WTC11 (cell line): ENCODE measurements at regions not wholly inside any gene's neighbourhood (a gene's known extent, or its start where the extent isn't known, plus 50 kb on each side); places are given as distances from the start of the nearest gene placed in this dataset.

ENCODE experiments used
- ATAC-seq: fragments of 200-7000 bp; cut with Tn5 transposase; 2 replicates; pipeline ENCODE4 v1.10.0; 2021; ENCODE audit warnings: mild to moderate bottlenecking, moderate library complexity
- CTCF ChIA-PET: fragments of 300-600 bp; sonication (Branson Sonifier 250); formaldehyde crosslinking; loops from one replicate; lab custom pipeline; 2021; ENCODE audit warnings: antibody characterized with exemption; lab: Charles Lee
- POLR2A ChIA-PET: fragments of 350-600 bp; sonication (Branson Sonifier 250); formaldehyde crosslinking; loops from one replicate; lab custom pipeline; 2021; ENCODE audit warnings: antibody characterized with exemption; lab: Charles Lee
- DNase-seq: peaks from one replicate; pipeline ENCODE4 v3.0.0; 2021; ENCODE audit warnings: low spot score
- H3K27ac Mint-ChIP-seq: 2 replicates; pipeline ENCODE4 v1.8.0; 2021; ENCODE audit warnings: mixed read lengths
- H3K27me3 Mint-ChIP-seq: 2 replicates; pipeline ENCODE4 v1.8.0; 2021; ENCODE audit warnings: low read depth, mild to moderate bottlenecking, moderate library complexity, mixed read lengths
- H3K36me3 Mint-ChIP-seq: 2 replicates; pipeline ENCODE4 v1.8.0; 2021; ENCODE audit warnings: mixed read lengths
- H3K4me1 Mint-ChIP-seq: 2 replicates; pipeline ENCODE4 v1.8.0; 2022; ENCODE audit warnings: mixed read lengths
- H3K4me3 Mint-ChIP-seq: 2 replicates; pipeline ENCODE4 v1.8.0; 2021; ENCODE audit warnings: mild to moderate bottlenecking, moderate library complexity, mixed read lengths
- H3K9me3 Mint-ChIP-seq: 2 replicates; pipeline ENCODE4 v1.8.0; 2021; ENCODE audit warnings: mixed read lengths
- AFF4 ChIP-seq: sonication (generic); formaldehyde crosslinking; IDR thresholded peaks from 2 replicates; pipeline ENCODE4 v1.8.1; 2023; ENCODE audit warnings: mild to moderate bottlenecking, missing genetic modification reagents, borderline replicate concordance
- ATF6 ChIP-seq: sonication (generic); formaldehyde crosslinking; IDR thresholded peaks from 2 replicates; pipeline ENCODE4 v1.8.1; 2023; ENCODE audit warnings: mild to moderate bottlenecking, missing genetic modification reagents
- ESRRA ChIP-seq: sonication (generic); formaldehyde crosslinking; IDR thresholded peaks from 2 replicates; pipeline ENCODE4 v1.8.1; 2022; ENCODE audit warnings: mild to moderate bottlenecking, missing genetic modification reagents, borderline replicate concordance
- ETV6 ChIP-seq: sonication (generic); formaldehyde crosslinking; IDR thresholded peaks from 2 replicates; pipeline ENCODE4 v1.8.1; 2022; ENCODE audit warnings: mild to moderate bottlenecking, missing genetic modification reagents
- GABPB1 ChIP-seq: sonication (generic); formaldehyde crosslinking; IDR thresholded peaks from 2 replicates; pipeline ENCODE4 v1.8.1; 2023; ENCODE audit warnings: mild to moderate bottlenecking, missing genetic modification reagents
- GTF2I ChIP-seq: fragments of 250-450 bp; sonication (Bioruptor Pico); conservative IDR thresholded peaks from 2 replicates; pipeline ENCODE4 v1.4.0; 2021; ENCODE audit warnings: mild to moderate bottlenecking
- HMGA2 ChIP-seq: fragments of 250-450 bp; sonication (Bioruptor Pico); IDR thresholded peaks from 2 replicates; pipeline ENCODE4 v1.4.0; 2021; ENCODE audit warnings: mild to moderate bottlenecking, moderate library complexity
- KAT7 ChIP-seq: sonication (generic); formaldehyde crosslinking; IDR thresholded peaks from 2 replicates; pipeline ENCODE4 v1.8.1; 2023; ENCODE audit warnings: missing genetic modification reagents, mild to moderate bottlenecking, borderline replicate concordance
- NFATC4 ChIP-seq: fragments of 250-450 bp; sonication (Bioruptor Pico); IDR thresholded peaks from 2 replicates; pipeline ENCODE4 v1.9.0; 2021; ENCODE audit warnings: mild to moderate bottlenecking
- PRRX2 ChIP-seq: fragments of 250-450 bp; sonication (Bioruptor Pico); IDR thresholded peaks from 2 replicates; pipeline ENCODE4 v1.8.0; 2021; ENCODE audit warnings: mild to moderate bottlenecking
- SOX15 ChIP-seq: fragments of 250-450 bp; sonication (Bioruptor Pico); IDR thresholded peaks from 2 replicates; pipeline ENCODE4 v1.9.0; 2021; ENCODE audit warnings: mild to moderate bottlenecking
- TEAD4 ChIP-seq: sonication (generic); formaldehyde crosslinking; IDR thresholded peaks from 2 replicates; pipeline ENCODE4 v1.8.0; 2022; ENCODE audit warnings: mild to moderate bottlenecking, missing genetic modification reagents
- TP53 ChIP-seq: sonication (generic); formaldehyde crosslinking; IDR thresholded peaks from 2 replicates; pipeline ENCODE4 v1.8.1; 2023; ENCODE audit warnings: mild to moderate bottlenecking, missing genetic modification reagents
- ZBTB21 ChIP-seq: sonication (generic); formaldehyde crosslinking; IDR thresholded peaks from 2 replicates; pipeline ENCODE4 v1.8.1; 2023; ENCODE audit warnings: mild to moderate bottlenecking, missing genetic modification reagents, borderline replicate concordance
- ZNF232 ChIP-seq: sonication (generic); formaldehyde crosslinking; IDR thresholded peaks from 2 replicates; pipeline ENCODE4 v1.8.0; 2022; ENCODE audit warnings: mild to moderate bottlenecking, missing genetic modification reagents
- ZNF263 ChIP-seq: sonication (generic); formaldehyde crosslinking; IDR thresholded peaks from 2 replicates; pipeline ENCODE4 v1.8.1; 2022; ENCODE audit warnings: low read depth, mild to moderate bottlenecking, moderate library complexity, missing genetic modification reagents
- ZNF423 ChIP-seq: fragments of 250-450 bp; sonication (Bioruptor Pico); IDR thresholded peaks from 2 replicates; pipeline ENCODE4 v2.1.2; 2022; ENCODE audit warnings: mild to moderate bottlenecking, moderate library complexity
- TF ChIP-seq, protein P1 (sequence below): fragments of 250-450 bp; sonication (Bioruptor Pico); IDR thresholded peaks from 2 replicates; pipeline ENCODE4 v1.8.0; 2021; ENCODE audit warnings: mild to moderate bottlenecking
- TF ChIP-seq, protein P2 (sequence below): fragments of 250-450 bp; sonication (Bioruptor Pico); IDR thresholded peaks from 2 replicates; pipeline ENCODE4 v1.9.0; 2021; ENCODE audit warnings: mild to moderate bottlenecking
- TF ChIP-seq, protein P3 (sequence below): sonication (generic); formaldehyde crosslinking; IDR thresholded peaks from 2 replicates; pipeline ENCODE4 v1.8.1; 2022; ENCODE audit warnings: low read depth, missing genetic modification reagents, borderline replicate concordance
- TF ChIP-seq, protein P4 (sequence below): fragments of 250-450 bp; sonication (Bioruptor Pico); IDR thresholded peaks from 2 replicates; pipeline ENCODE4 v2.1.2; 2022; ENCODE audit warnings: mild to moderate bottlenecking, moderate library complexity

- H3K4me3 Mint-ChIP-seq: no peak overlapping the region
- peaks cover 11% of the 10 kb centered on the region for H3K9me3 Mint-ChIP-seq
- H3K4me1 Mint-ChIP-seq: peaks cover 3% of the 10 kb centered on the region; the same call in 1 of the 2 replicates
- TF ChIP-seq AFF4 (CRISPR knock-in tag): no peak
- TF ChIP-seq TEAD4 (CRISPR knock-in tag): no peak
- no peak for TF ChIP-seq GABPB1 (CRISPR knock-in tag)
- no peak for TF ChIP-seq NFATC4 (CRISPR knock-in tag)
- TF ChIP-seq ZNF423 (CRISPR knock-in tag): no peak
- TF ChIP-seq PRRX2 (CRISPR knock-in tag): no peak
- TF ChIP-seq ZBTB21 (CRISPR knock-in tag): no peak
- no peak for TF ChIP-seq KAT7
- TF ChIP-seq ZNF232 (CRISPR knock-in tag): no peak
- no peak for TF ChIP-seq HMGA2 (CRISPR knock-in tag)
- no peak for TF ChIP-seq ESRRA (CRISPR knock-in tag)
- TF ChIP-seq, protein P1, sequence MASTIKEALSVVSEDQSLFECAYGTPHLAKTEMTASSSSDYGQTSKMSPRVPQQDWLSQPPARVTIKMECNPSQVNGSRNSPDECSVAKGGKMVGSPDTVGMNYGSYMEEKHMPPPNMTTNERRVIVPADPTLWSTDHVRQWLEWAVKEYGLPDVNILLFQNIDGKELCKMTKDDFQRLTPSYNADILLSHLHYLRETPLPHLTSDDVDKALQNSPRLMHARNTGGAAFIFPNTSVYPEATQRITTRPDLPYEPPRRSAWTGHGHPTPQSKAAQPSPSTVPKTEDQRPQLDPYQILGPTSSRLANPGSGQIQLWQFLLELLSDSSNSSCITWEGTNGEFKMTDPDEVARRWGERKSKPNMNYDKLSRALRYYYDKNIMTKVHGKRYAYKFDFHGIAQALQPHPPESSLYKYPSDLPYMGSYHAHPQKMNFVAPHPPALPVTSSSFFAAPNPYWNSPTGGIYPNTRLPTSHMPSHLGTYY (CRISPR knock-in tag): no peak
- TF ChIP-seq ATF6: no peak
- TF ChIP-seq, protein P2, sequence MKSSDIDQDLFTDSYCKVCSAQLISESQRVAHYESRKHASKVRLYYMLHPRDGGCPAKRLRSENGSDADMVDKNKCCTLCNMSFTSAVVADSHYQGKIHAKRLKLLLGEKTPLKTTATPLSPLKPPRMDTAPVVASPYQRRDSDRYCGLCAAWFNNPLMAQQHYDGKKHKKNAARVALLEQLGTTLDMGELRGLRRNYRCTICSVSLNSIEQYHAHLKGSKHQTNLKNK (CRISPR knock-in tag): no peak
- no peak for TF ChIP-seq ZNF263 (CRISPR knock-in tag)
- no peak overlapping the region for H3K27ac Mint-ChIP-seq
- no peaks in the 10 kb centered on the region; the same call in 1 of the 2 replicates for H3K27me3 Mint-ChIP-seq
- DNase-seq (no peak), ATAC-seq (no peak)
- ChIA-PET CTCF (no interaction called here), POLR2A (no interaction called here)
- H3K36me3 Mint-ChIP-seq: no peaks in the 10 kb centered on the region; the same call in 1 of the 2 replicates
Observed at GRCh38 chr2:133802409-133803039, 234.3 kb upstream of the NCKAP5 start.

GRCh38 chr2:133806564-133806963, 238.3 kb upstream of the NCKAP5 start:
- Mint-ChIP-seq H3K36me3 (no peaks in the 10 kb centered on the region), H3K4me1 (peaks cover 3% of the 10 kb centered on the region; the same call in 1 of the 2 replicates), H3K27ac (no peak overlapping the region), H3K27me3 (peaks cover 7% of the 10 kb centered on the region), H3K4me3 (no peak overlapping the region), H3K9me3 (peaks cover 8% of the 10 kb centered on the region)
- POLR2A ChIA-PET: no interaction called here
- DNase-seq (no peak), ATAC-seq (no peak)
- CTCF ChIA-PET: interaction anchor here (1.1 to 1.4 kb wide), 2 partner anchors 27 to 38 kb away, joined by 3 read pairs; no protein-coding TSS in a partner anchor
- TF ChIP-seq, protein P3, sequence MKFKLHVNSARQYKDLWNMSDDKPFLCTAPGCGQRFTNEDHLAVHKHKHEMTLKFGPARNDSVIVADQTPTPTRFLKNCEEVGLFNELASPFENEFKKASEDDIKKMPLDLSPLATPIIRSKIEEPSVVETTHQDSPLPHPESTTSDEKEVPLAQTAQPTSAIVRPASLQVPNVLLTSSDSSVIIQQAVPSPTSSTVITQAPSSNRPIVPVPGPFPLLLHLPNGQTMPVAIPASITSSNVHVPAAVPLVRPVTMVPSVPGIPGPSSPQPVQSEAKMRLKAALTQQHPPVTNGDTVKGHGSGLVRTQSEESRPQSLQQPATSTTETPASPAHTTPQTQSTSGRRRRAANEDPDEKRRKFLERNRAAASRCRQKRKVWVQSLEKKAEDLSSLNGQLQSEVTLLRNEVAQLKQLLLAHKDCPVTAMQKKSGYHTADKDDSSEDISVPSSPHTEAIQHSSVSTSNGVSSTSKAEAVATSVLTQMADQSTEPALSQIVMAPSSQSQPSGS (CRISPR knock-in tag): no peak
- TF ChIP-seq, protein P4, sequence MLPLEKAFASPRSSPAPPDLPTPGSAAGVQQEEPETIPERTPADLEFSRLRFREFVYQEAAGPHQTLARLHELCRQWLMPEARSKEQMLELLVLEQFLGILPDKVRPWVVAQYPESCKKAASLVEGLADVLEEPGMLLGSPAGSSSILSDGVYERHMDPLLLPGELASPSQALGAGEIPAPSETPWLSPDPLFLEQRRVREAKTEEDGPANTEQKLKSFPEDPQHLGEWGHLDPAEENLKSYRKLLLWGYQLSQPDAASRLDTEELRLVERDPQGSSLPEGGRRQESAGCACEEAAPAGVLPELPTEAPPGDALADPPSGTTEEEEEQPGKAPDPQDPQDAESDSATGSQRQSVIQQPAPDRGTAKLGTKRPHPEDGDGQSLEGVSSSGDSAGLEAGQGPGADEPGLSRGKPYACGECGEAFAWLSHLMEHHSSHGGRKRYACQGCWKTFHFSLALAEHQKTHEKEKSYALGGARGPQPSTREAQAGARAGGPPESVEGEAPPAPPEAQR (CRISPR knock-in tag): no peak
- no peak for TF ChIP-seq TEAD4 (CRISPR knock-in tag)
- no peak for TF ChIP-seq GTF2I
- TF ChIP-seq TP53 (CRISPR knock-in tag): no peak
- TF ChIP-seq SOX15 (CRISPR knock-in tag): no peak
- no peak for TF ChIP-seq ETV6 (CRISPR knock-in tag)
- no peak for TF ChIP-seq PRRX2 (CRISPR knock-in tag)
- no peak for TF ChIP-seq AFF4 (CRISPR knock-in tag)
